ENCODE measurements at regions not wholly inside any gene's neighbourhood (a gene's known extent, or its start where the extent isn't known, plus 50 kb on each side); places are given as distances from the start of the nearest gene placed in this dataset.
"Not testable (repeated sequence)": the region's sequence is repeated elsewhere in the genome, so short reads cannot be mapped to it uniquely, and the experiment has no call there.

- DNase-seq: no peak
Measured at GRCh38 chr12:25424211-25424731, 128.8 kb downstream of the LMNTD1 start.

GRCh38 chr12:25423355-25424050 is 129.6 kb downstream of the LMNTD1 start:
- DNase-seq: no peak

- DNase-seq: no peak
Measured at GRCh38 chr12:25422241-25422640, 130.8 kb downstream of the LMNTD1 start.

- DNase-seq: no peak
Measured at GRCh38 chr12:25421651-25422167, 131.4 kb downstream of the LMNTD1 start.

GRCh38 chr12:25420116-25420515 is 133.0 kb downstream of the LMNTD1 start:
- no peak for DNase-seq

- DNase-seq: no peak
Measured at GRCh38 chr12:25419595-25419994, 133.5 kb downstream of the LMNTD1 start.

GRCh38 chr12:25417071-25417470 is 136.0 kb downstream of the LMNTD1 start:
- DNase-seq: no peak

- no peak for DNase-seq
Measured at GRCh38 chr12:25416516-25416915, 136.6 kb downstream of the LMNTD1 start.

- DNase-seq: no peak
Measured at GRCh38 chr12:25415004-25415403, 138.1 kb downstream of the LMNTD1 start.

- no peak for DNase-seq
Measured at GRCh38 chr12:25412735-25413134, 140.3 kb downstream of the LMNTD1 start.

GRCh38 chr12:25404955-25405354 is 148.1 kb downstream of the LMNTD1 start:
- DNase-seq: no peak

- no peak for DNase-seq
Measured at GRCh38 chr12:25401547-25402345, 151.0 kb upstream of the KRAS start.

- DNase-seq: no peak
Measured at GRCh38 chr12:25397001-25397400, 146.3 kb upstream of the KRAS start.

GRCh38 chr12:25395227-25395626 is 144.5 kb upstream of the KRAS start:
- DNase-seq: no peak

- DNase-seq: not testable (repeated sequence)
Measured at GRCh38 chr12:25394775-25395174, 144.0 kb upstream of the KRAS start.

GRCh38 chr12:25394025-25394424 is 143.3 kb upstream of the KRAS start:
- DNase-seq: no peak

GRCh38 chr12:25391346-25391745 is 140.6 kb upstream of the KRAS start:
- not testable (repeated sequence) for DNase-seq

- DNase-seq: no peak
Measured at GRCh38 chr12:25388183-25388582, 137.5 kb upstream of the KRAS start.

GRCh38 chr12:25387732-25388050 is 137.0 kb upstream of the KRAS start:
- DNase-seq: no peak

- peak; percentile 81 for DNase-seq
Measured at GRCh38 chr12:25386831-25387731, 136.4 kb upstream of the KRAS start.

- DNase-seq: no peak
Measured at GRCh38 chr12:25384893-25385248, 134.1 kb upstream of the KRAS start.

- DNase-seq: no peak
Measured at GRCh38 chr12:25384038-25384892, 133.5 kb upstream of the KRAS start.
